ENCODE measurements at regions not wholly inside any gene's neighbourhood (a gene's known extent, or its start where the extent isn't known, plus 50 kb on each side); places are given as distances from the start of the nearest gene placed in this dataset.

DNA sequence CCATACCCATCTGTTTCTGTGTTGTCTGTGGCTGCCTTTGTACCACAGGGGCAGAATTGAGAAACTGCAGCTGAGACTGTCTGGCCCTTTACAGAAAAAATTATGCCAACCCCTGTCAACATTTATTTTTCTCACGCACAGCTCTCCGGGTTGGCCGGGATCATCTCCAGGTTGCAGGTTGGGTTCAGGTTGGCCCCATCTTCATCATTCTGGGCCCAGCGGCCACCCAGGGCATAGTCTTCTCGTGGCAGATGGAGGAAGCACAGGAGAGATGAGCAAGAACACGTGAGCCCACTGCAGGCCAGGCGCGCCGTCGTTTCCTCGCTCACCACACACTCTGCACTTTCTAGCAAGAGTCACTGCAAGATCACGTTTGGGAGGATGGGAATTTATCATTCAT lies 66.1 kb upstream of the SEC14L1 start:
- Histone ChIP-seq H3K36me3 (ENCODE audit: low read depth, missing control alignments) (no peaks in the 10 kb centered on the region), H3K27me3 (no peaks in the 10 kb centered on the region), H3K27ac (no peak overlapping the region), H3K9me3 (no peaks in the 10 kb centered on the region), H3K4me1 (no peaks in the 10 kb centered on the region), H3K4me3 (no peak overlapping the region)
- no peak for DNase-seq
- intact Hi-C loops (cut with DNase I; ENCODE audit: low total_unique reads): no loop called here
- TF ChIP-seq, protein P1, sequence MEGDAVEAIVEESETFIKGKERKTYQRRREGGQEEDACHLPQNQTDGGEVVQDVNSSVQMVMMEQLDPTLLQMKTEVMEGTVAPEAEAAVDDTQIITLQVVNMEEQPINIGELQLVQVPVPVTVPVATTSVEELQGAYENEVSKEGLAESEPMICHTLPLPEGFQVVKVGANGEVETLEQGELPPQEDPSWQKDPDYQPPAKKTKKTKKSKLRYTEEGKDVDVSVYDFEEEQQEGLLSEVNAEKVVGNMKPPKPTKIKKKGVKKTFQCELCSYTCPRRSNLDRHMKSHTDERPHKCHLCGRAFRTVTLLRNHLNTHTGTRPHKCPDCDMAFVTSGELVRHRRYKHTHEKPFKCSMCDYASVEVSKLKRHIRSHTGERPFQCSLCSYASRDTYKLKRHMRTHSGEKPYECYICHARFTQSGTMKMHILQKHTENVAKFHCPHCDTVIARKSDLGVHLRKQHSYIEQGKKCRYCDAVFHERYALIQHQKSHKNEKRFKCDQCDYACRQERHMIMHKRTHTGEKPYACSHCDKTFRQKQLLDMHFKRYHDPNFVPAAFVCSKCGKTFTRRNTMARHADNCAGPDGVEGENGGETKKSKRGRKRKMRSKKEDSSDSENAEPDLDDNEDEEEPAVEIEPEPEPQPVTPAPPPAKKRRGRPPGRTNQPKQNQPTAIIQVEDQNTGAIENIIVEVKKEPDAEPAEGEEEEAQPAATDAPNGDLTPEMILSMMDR (IDR thresholded peaks at IDR 0.05): no peak
- TF ChIP-seq POLR2A (IDR thresholded peaks at IDR 0.05): no peak
- 88 to 92% methylated on average over 12 of the region's 12 CpGs for WGBS, 2 donors

DNA sequence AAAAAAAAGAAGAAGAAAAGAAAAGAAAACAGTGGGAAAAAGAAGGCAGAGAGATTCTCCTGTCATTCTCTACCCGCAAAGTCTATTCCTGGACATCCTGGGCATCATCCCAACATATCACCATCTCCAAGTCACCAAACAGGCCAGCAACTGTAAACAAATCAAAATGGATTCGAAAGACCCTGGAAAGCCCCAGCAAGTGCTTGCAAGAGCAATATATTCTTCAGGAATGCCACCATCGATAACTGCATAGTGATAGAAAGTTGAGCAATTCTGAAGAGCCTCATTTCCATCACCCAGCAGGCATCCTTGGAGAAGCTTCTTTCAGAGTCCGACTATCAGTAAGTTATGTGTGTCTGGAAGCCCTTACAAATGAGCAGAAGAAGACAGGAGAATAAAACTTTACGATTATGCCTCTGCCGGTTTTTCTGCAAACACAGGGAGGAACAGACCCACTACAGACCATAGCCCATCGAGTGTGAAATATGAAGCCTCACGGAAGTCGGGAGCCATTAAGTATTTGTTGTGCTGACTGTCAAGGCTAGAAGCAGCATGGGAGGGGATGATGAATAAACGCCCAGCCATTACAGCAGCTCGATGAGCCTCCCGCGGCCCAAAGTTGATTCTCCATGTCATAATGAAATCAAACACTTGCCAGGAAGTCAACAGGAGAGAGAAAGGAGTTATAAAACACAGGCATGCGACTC lies 64.5 kb upstream of the SEC14L1 start:
- no peak overlapping the region for H3K27ac ChIP-seq
- H3K27me3 ChIP-seq: no peaks in the 10 kb centered on the region
- intact Hi-C loops (cut with DNase I; ENCODE audit: low total_unique reads): no loop called here
- no peaks in the 10 kb centered on the region for H3K9me3 ChIP-seq
- H3K4me1 ChIP-seq: no peaks in the 10 kb centered on the region
- DNase-seq: no peak
- no peak overlapping the region for H3K4me3 ChIP-seq
- no peaks in the 10 kb centered on the region for H3K36me3 ChIP-seq (ENCODE audit: low read depth, missing control alignments)
- TF ChIP-seq, protein P1 (IDR thresholded peaks at IDR 0.05): no peak
- TF ChIP-seq POLR2A (IDR thresholded peaks at IDR 0.05): no peak
- 41 to 51% methylated on average over 14 of the region's 14 CpGs for WGBS, 2 donors

DNA sequence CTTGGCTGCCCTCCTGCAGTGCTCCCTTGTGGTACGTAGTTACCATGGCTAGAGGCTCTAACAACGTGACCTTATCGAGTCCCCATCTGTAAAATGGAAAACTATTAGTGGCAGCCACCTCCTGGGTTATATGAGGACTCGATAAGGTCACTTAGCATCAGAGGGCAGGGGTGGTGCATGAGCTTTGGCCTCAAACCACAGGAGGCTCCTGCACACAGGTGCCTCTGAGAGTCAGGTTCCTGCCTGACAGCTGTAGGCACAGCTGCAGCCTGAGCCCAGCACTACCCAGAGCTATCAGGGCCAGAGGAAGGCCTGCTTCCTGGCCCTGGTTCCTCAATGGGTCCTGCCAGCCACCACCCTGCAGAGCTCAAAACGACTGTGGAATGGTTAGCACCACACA lies 57.2 kb upstream of the SEC14L1 start:
- Histone ChIP-seq H3K9me3 (no peaks in the 10 kb centered on the region), H3K36me3 (ENCODE audit: low read depth, missing control alignments) (no peaks in the 10 kb centered on the region), H3K4me3 (no peak overlapping the region), H3K27ac (no peak overlapping the region), H3K27me3 (no peaks in the 10 kb centered on the region), H3K4me1 (peaks cover 4% of the 10 kb centered on the region)
- DNase-seq: no peak
- intact Hi-C loops (cut with DNase I; ENCODE audit: low total_unique reads): no loop called here
- WGBS, 2 donors: 71 to 75% methylated on average over 4 to 5 of the region's 5 CpGs
- TF ChIP-seq, protein P1 (IDR thresholded peaks at IDR 0.05): no peak
- no peak for TF ChIP-seq POLR2A (IDR thresholded peaks at IDR 0.05)

DNA sequence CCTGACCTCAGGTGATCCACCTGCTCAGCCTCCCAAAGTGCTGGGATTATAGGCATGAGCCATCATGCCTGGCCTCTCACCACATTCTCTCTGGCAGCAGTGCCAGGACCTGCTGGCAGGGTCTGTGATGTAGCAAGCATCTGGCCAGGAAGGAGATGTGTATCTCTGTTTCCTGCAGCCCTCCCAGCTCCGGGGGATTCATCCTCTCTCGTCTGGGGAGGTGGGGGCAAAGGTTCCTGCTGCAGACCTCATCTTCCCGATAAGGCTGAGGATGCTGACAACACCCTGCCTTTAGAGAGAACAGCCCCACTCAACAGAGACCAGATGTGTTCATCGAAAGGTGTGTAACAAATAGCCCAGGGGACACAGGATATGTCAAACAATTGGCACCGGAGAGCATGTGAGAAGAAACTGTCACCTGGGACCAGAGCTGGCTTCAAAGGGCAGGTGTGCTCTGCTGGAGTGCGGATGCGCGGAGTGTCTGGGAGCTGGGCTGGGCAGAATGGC lies 54.8 kb upstream of the SEC14L1 start:
- 68 to 69% methylated on average over 8 of the region's 8 CpGs for WGBS, 2 donors
- no peaks in the 10 kb centered on the region for H3K36me3 ChIP-seq (ENCODE audit: low read depth, missing control alignments)
- no peak overlapping the region for H3K27ac ChIP-seq
- intact Hi-C loops (cut with DNase I; ENCODE audit: low total_unique reads): loop anchor here (5.0 kb wide), 1 partner anchor 161 kb away; no protein-coding TSS in a partner anchor
- no peak overlapping the region for H3K4me3 ChIP-seq
- TF ChIP-seq POLR2A (IDR thresholded peaks at IDR 0.05): no peak
- TF ChIP-seq, protein P1 (IDR thresholded peaks at IDR 0.05): no peak
- no peak for DNase-seq
- H3K4me1 ChIP-seq: peaks cover 15% of the 10 kb centered on the region
- H3K27me3 ChIP-seq: no peaks in the 10 kb centered on the region
- no peaks in the 10 kb centered on the region for H3K9me3 ChIP-seq

Measured in testis (tissue), 2 donors.